Activated T-helper 1 cell treated with anti-CD3 and anti-CD28 coated beads, Interleukin-12 subunit alpha, Interleukin-12 subunit beta, Interleukin-2, Interleukin-4 antibody, amounts not matched to agents 30 ng/mL and 10 ng/mL and 1 ng/mL, durations not matched to agents 14 hours and 24 hours and 36 hours (primary cell): ENCODE measurements at regions not wholly inside any gene's neighbourhood (a gene's known extent, or its start where the extent isn't known, plus 50 kb on each side); places are given as distances from the start of the nearest gene placed in this dataset.
A peak's percentile ranks its signal among the peaks of the same experiment; 100 is the strongest.

Experiments
- DNase-seq: peaks from one replicate; pipeline ENCODE4 v3.0.0; 2021; ENCODE audit warnings: low spot score
- H3K27ac Mint-ChIP-seq: one replicate; pipeline ENCODE4 v1.8.0; 2021; ENCODE audit warnings: mild to moderate bottlenecking, mixed read lengths
- H3K27me3 Mint-ChIP-seq: one replicate; pipeline ENCODE4 v1.8.0; 2022; ENCODE audit warnings: mild to moderate bottlenecking, moderate library complexity, mixed read lengths; ENCODE audit not compliant: insufficient read depth
- H3K36me3 Mint-ChIP-seq: one replicate; pipeline ENCODE4 v1.8.0; 2021; ENCODE audit warnings: low read depth, mixed read lengths
- H3K4me1 Mint-ChIP-seq: one replicate; pipeline ENCODE4 v1.8.0; 2021; ENCODE audit warnings: low read depth, mixed read lengths
- H3K4me3 Mint-ChIP-seq: one replicate; pipeline ENCODE4 v1.8.0; 2021; ENCODE audit warnings: mild to moderate bottlenecking, moderate library complexity, mixed read lengths
- H3K9me3 Mint-ChIP-seq: one replicate; pipeline ENCODE4 v1.8.0; 2021; ENCODE audit warnings: mixed read lengths
- intact Hi-C: fragments of 100-400 bp; cut with micrococcal nuclease; formaldehyde crosslinking; loops from one replicate; pipeline ENCODE4 v1.15.1; 2024

GRCh38 chr9:89664896-89665329 is 60.1 kb downstream of the GADD45G start:
- Mint-ChIP-seq H3K4me1 (peaks cover 36% of the 10 kb centered on the region), H3K9me3 (no peaks in the 10 kb centered on the region), H3K27ac (no peak overlapping the region), H3K4me3 (no peak overlapping the region), H3K27me3 (peaks cover 2% of the 10 kb centered on the region), H3K36me3 (peaks cover 4% of the 10 kb centered on the region)
- no peak for DNase-seq
- intact Hi-C loops: no loop called here

- intact Hi-C loops: no loop called here
Measured at GRCh38 chr9:89666364-89666763, 61.6 kb downstream of the GADD45G start.

GRCh38 chr9:89666950-89667349 is 62.1 kb downstream of the GADD45G start:
- intact Hi-C loops: no loop called here
- no peak for DNase-seq
- Mint-ChIP-seq H3K4me1 (peaks cover 36% of the 10 kb centered on the region), H3K27me3 (peaks cover under 1% of the 10 kb centered on the region), H3K27ac (no peak overlapping the region), H3K9me3 (peaks cover 10% of the 10 kb centered on the region), H3K36me3 (peaks cover 9% of the 10 kb centered on the region), H3K4me3 (no peak overlapping the region)

More at GRCh38 chr9:89666364-89666763, 61.6 kb downstream of the GADD45G start:
- Mint-ChIP-seq H3K27me3 (peaks cover 2% of the 10 kb centered on the region), H3K27ac (no peak overlapping the region), H3K4me3 (no peak overlapping the region), H3K4me1 (peaks cover 36% of the 10 kb centered on the region), H3K9me3 (peaks cover 6% of the 10 kb centered on the region), H3K36me3 (peaks cover 5% of the 10 kb centered on the region)
- no peak for DNase-seq

- no peak for DNase-seq
- intact Hi-C loops: no loop called here
- Mint-ChIP-seq H3K4me3 (no peak overlapping the region), H3K9me3 (peaks cover 10% of the 10 kb centered on the region), H3K27me3 (no peaks in the 10 kb centered on the region), H3K4me1 (peaks cover 36% of the 10 kb centered on the region), H3K27ac (peak overlapping the region; percentile 20), H3K36me3 (peaks cover 9% of the 10 kb centered on the region)
Measured at GRCh38 chr9:89667726-89668125, 62.9 kb downstream of the GADD45G start.

- H3K27ac Mint-ChIP-seq: peak overlapping the region; percentile 77
- H3K4me1 Mint-ChIP-seq: peaks cover 33% of the 10 kb centered on the region
- peaks cover 10% of the 10 kb centered on the region for H3K9me3 Mint-ChIP-seq
Measured at GRCh38 chr9:89668216-89668865, 63.5 kb downstream of the GADD45G start.

GRCh38 chr9:89668866-89669246 is 64.0 kb downstream of the GADD45G start:
- Mint-ChIP-seq H3K36me3 (peaks cover 9% of the 10 kb centered on the region), H3K27me3 (no peaks in the 10 kb centered on the region), H3K27ac (peak overlapping the region; percentile 77), H3K4me3 (no peak overlapping the region), H3K9me3 (peaks cover 10% of the 10 kb centered on the region), H3K4me1 (peaks cover 28% of the 10 kb centered on the region)
- no peak for DNase-seq
- intact Hi-C loops: no loop called here

More at GRCh38 chr9:89668216-89668865, 63.5 kb downstream of the GADD45G start:
- peak; percentile 26 for DNase-seq
- Mint-ChIP-seq H3K4me3 (no peak overlapping the region), H3K36me3 (peaks cover 9% of the 10 kb centered on the region), H3K27me3 (no peaks in the 10 kb centered on the region)
- intact Hi-C loops: no loop called here

- DNase-seq: no peak
- H3K27ac Mint-ChIP-seq: no peak overlapping the region
- H3K4me3 Mint-ChIP-seq: no peak overlapping the region
- H3K27me3 Mint-ChIP-seq: no peaks in the 10 kb centered on the region
- intact Hi-C loops: no loop called here
- H3K9me3 Mint-ChIP-seq: peaks cover 10% of the 10 kb centered on the region
- H3K36me3 Mint-ChIP-seq: peaks cover 9% of the 10 kb centered on the region
- peaks cover 26% of the 10 kb centered on the region for H3K4me1 Mint-ChIP-seq
Measured at GRCh38 chr9:89669361-89669842, 64.6 kb downstream of the GADD45G start.

GRCh38 chr9:89670114-89670513 is 65.3 kb downstream of the GADD45G start:
- H3K36me3 Mint-ChIP-seq: peaks cover 9% of the 10 kb centered on the region
- intact Hi-C loops: no loop called here
- no peaks in the 10 kb centered on the region for H3K27me3 Mint-ChIP-seq
- no peak overlapping the region for H3K27ac Mint-ChIP-seq
- H3K4me1 Mint-ChIP-seq: peaks cover 26% of the 10 kb centered on the region
- H3K4me3 Mint-ChIP-seq: no peak overlapping the region
- DNase-seq: no peak
- H3K9me3 Mint-ChIP-seq: peaks cover 10% of the 10 kb centered on the region

- Mint-ChIP-seq H3K4me1 (peaks cover 22% of the 10 kb centered on the region), H3K4me3 (no peak overlapping the region), H3K27ac (no peak overlapping the region), H3K36me3 (peaks cover 9% of the 10 kb centered on the region), H3K27me3 (no peaks in the 10 kb centered on the region), H3K9me3 (peaks cover 10% of the 10 kb centered on the region)
- DNase-seq: no peak
- intact Hi-C loops: no loop called here
Measured at GRCh38 chr9:89670801-89671434, 66.1 kb downstream of the GADD45G start.

GRCh38 chr9:89674667-89675057 is 69.8 kb downstream of the GADD45G start:
- intact Hi-C loops: no loop called here
- H3K27ac Mint-ChIP-seq: no peak overlapping the region
- no peak overlapping the region for H3K4me3 Mint-ChIP-seq
- peaks cover 11% of the 10 kb centered on the region for H3K4me1 Mint-ChIP-seq
- peaks cover 10% of the 10 kb centered on the region for H3K9me3 Mint-ChIP-seq
- peaks cover 5% of the 10 kb centered on the region for H3K36me3 Mint-ChIP-seq
- DNase-seq: no peak
- H3K27me3 Mint-ChIP-seq: no peaks in the 10 kb centered on the region

- intact Hi-C loops: no loop called here
- peaks cover 10% of the 10 kb centered on the region for H3K9me3 Mint-ChIP-seq
- no peak overlapping the region for H3K4me3 Mint-ChIP-seq
- peaks cover 2% of the 10 kb centered on the region for H3K27me3 Mint-ChIP-seq
- peaks cover 5% of the 10 kb centered on the region for H3K36me3 Mint-ChIP-seq
- no peak for DNase-seq
- no peak overlapping the region for H3K27ac Mint-ChIP-seq
- H3K4me1 Mint-ChIP-seq: peaks cover 16% of the 10 kb centered on the region
Measured at GRCh38 chr9:89675058-89675742, 70.4 kb downstream of the GADD45G start.

- Mint-ChIP-seq H3K27ac (no peak overlapping the region), H3K27me3 (peaks cover 2% of the 10 kb centered on the region), H3K4me3 (no peak overlapping the region), H3K36me3 (peaks cover 4% of the 10 kb centered on the region), H3K9me3 (peaks cover 5% of the 10 kb centered on the region), H3K4me1 (peaks cover 21% of the 10 kb centered on the region)
- no peak for DNase-seq
- intact Hi-C loops: no loop called here
Measured at GRCh38 chr9:89676281-89676680, 71.5 kb downstream of the GADD45G start.
